MM.1S (cell line): ENCODE measurements at regions not wholly inside any gene's neighbourhood (a gene's known extent, or its start where the extent isn't known, plus 50 kb on each side); places are given as distances from the start of the nearest gene placed in this dataset.

Source experiments
- EZH2phosphoT487 ChIP-seq: fragments of 300-600 bp; sonication (generic); IDR thresholded peaks from 2 replicates; pipeline ENCODE4 v1.6.1; 2018; ENCODE audit warnings: antibody characterized with exemption, low read length
- TF ChIP-seq, protein P1 (sequence below): fragments of 300-600 bp; sonication (generic); IDR thresholded peaks from 2 replicates; pipeline ENCODE4 v1.5.1; 2016; ENCODE audit warnings: antibody characterized with exemption, low read length, mixed read lengths

DNA sequence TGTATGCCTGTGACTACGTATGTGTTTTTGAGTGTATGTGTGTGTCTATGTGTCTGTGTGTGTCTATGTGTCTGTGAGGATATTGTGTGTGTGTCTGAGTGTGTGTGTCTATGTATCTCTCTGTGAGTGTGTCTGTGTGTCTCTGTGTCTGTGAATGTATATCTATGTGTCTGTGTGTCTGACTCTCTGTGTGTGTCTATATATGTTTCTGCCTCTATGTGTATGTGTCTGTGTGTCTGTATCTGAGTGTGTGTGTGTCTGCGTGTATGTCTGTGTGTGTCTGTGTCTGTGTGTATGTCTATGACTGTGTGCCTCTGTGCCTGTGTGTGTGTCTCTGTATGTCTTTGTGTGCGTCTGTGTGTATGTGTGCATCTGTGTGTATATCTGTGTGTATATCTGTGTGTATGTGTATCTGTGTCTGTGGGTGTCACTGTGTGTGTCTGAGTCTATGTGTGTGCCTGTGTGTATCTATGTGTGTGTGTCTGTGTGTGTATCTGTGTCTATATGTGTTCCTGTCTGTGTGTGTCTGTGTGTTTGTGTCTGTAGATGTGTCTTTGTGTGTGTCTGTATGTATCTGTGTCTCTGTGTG, 172.7 kb downstream of the MYCN start:
- TF ChIP-seq, protein P1, sequence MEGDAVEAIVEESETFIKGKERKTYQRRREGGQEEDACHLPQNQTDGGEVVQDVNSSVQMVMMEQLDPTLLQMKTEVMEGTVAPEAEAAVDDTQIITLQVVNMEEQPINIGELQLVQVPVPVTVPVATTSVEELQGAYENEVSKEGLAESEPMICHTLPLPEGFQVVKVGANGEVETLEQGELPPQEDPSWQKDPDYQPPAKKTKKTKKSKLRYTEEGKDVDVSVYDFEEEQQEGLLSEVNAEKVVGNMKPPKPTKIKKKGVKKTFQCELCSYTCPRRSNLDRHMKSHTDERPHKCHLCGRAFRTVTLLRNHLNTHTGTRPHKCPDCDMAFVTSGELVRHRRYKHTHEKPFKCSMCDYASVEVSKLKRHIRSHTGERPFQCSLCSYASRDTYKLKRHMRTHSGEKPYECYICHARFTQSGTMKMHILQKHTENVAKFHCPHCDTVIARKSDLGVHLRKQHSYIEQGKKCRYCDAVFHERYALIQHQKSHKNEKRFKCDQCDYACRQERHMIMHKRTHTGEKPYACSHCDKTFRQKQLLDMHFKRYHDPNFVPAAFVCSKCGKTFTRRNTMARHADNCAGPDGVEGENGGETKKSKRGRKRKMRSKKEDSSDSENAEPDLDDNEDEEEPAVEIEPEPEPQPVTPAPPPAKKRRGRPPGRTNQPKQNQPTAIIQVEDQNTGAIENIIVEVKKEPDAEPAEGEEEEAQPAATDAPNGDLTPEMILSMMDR: no peak
- no peak for TF ChIP-seq EZH2phosphoT487
